GM23248 (cell line): ENCODE measurements at regions not wholly inside any gene's neighbourhood (a gene's known extent, or its start where the extent isn't known, plus 50 kb on each side); places are given as distances from the start of the nearest gene placed in this dataset.

Experiments
- EZH2 ChIP-seq: fragments of 200-600 bp; sonication (generic); IDR thresholded peaks from 2 replicates; pipeline ENCODE4 v1.6.1; 2018; ENCODE audit warnings: antibody characterized with exemption, mild to moderate bottlenecking; ENCODE audit not compliant: insufficient read depth, poor library complexity, severe bottlenecking
- EZH2phosphoT487 ChIP-seq: fragments of 200-600 bp; sonication (generic); IDR thresholded peaks from 2 replicates; pipeline ENCODE4 v1.6.1; 2018; ENCODE audit warnings: antibody characterized with exemption, moderate library complexity, mild to moderate bottlenecking, low read depth; ENCODE audit not compliant: insufficient read depth

DNA sequence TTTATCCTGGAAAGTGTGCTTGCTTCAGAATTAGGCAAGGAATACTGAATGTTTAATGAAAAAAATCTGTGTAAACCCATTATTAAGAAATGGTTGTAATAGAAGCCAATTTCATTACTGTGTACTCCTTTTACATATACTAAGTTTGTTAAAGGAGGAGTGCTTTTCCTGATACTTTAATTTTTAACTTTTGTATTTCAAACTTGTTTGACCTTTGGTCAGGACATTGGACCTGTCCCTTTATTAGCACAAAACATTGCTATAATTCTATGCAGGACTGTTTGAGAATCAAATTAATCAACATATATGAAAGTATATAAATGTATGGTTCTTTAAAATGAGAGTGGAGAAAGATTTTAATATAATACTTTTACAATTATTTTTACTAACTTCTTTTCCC, 659.6 kb downstream of the TMTC2 start:
- no peak for TF ChIP-seq EZH2
- TF ChIP-seq EZH2phosphoT487 = no peak
